SW480 (cell line): ENCODE measurements at regions not wholly inside any gene's neighbourhood (a gene's known extent, or its start where the extent isn't known, plus 50 kb on each side); places are given as distances from the start of the nearest gene placed in this dataset.

Experiments
- DNase-seq: peaks from one replicate; pipeline ENCODE4 v3.0.0-alpha.2; 2016; ENCODE audit warnings: low spot score

GRCh38 chr5:175285261-175285660 lies 158.7 kb downstream of the DRD1 start:
- no peak for DNase-seq

GRCh38 chr5:175284806-175285205 lies 159.2 kb downstream of the DRD1 start:
- DNase-seq, result no peak

GRCh38 chr5:175282611-175283225 lies 161.3 kb downstream of the DRD1 start:
- DNase-seq, result no peak

GRCh38 chr5:175281714-175282113 lies 162.3 kb downstream of the DRD1 start:
- no peak for DNase-seq

GRCh38 chr5:175281257-175281656 lies 162.7 kb downstream of the DRD1 start:
- DNase-seq, result no peak

GRCh38 chr5:175279506-175279905 lies 164.5 kb downstream of the DRD1 start:
- no peak for DNase-seq

GRCh38 chr5:175275748-175276147 lies 168.2 kb downstream of the DRD1 start:
- no peak for DNase-seq

GRCh38 chr5:175275097-175275496 lies 168.9 kb downstream of the DRD1 start:
- DNase-seq, result no peak

GRCh38 chr5:175274171-175274570 lies 169.8 kb downstream of the DRD1 start:
- no peak for DNase-seq

GRCh38 chr5:175264406-175264805 lies 179.6 kb downstream of the DRD1 start:
- DNase-seq, result no peak

- no peak for DNase-seq
Measured at GRCh38 chr5:175263776-175264175, 180.2 kb downstream of the DRD1 start.

- DNase-seq, result no peak
Measured at GRCh38 chr5:175261526-175261925, 182.5 kb downstream of the DRD1 start.

- no peak for DNase-seq
Measured at GRCh38 chr5:175261037-175261436, 182.9 kb downstream of the DRD1 start.

- no peak for DNase-seq
Measured at GRCh38 chr5:175257847-175258194, 186.2 kb downstream of the DRD1 start.

GRCh38 chr5:175257128-175257846 lies 186.7 kb downstream of the DRD1 start:
- no peak for DNase-seq

GRCh38 chr5:175254155-175254554 lies 189.8 kb downstream of the DRD1 start:
- no peak for DNase-seq

GRCh38 chr5:175253597-175253996 lies 190.4 kb downstream of the DRD1 start:
- DNase-seq, result no peak

- DNase-seq, result no peak
Measured at GRCh38 chr5:175252234-175252805, 191.7 kb downstream of the DRD1 start.

- DNase-seq, result no peak
Measured at GRCh38 chr5:175250426-175250825, 193.6 kb downstream of the DRD1 start.

GRCh38 chr5:175248416-175248905 lies 195.5 kb downstream of the DRD1 start:
- DNase-seq, result no peak

- DNase-seq, result no peak
Measured at GRCh38 chr5:175246889-175247520, 197.0 kb downstream of the DRD1 start.

GRCh38 chr5:175246242-175246888 lies 197.6 kb downstream of the DRD1 start:
- peak; percentile 69 for DNase-seq
